H54 (cell line): ENCODE measurements at regions not wholly inside any gene's neighbourhood (a gene's known extent, or its start where the extent isn't known, plus 50 kb on each side); places are given as distances from the start of the nearest gene placed in this dataset.

Experiments used
- DNase-seq: peaks from one replicate; pipeline ENCODE4 v3.0.0; 2011; ENCODE audit warnings: low spot score, mixed read lengths; ENCODE audit not compliant: insufficient read length
- FAIRE-seq: peaks from 3 replicates; lab custom pipeline; 2011; peaks lifted over from hg19 to GRCh38; lab: Jason Lieb, UNC
- POLR2A ChIP-seq: IDR thresholded peaks from 2 replicates; pipeline ENCODE4 v1.6.1; 2011; ENCODE audit warnings: low read depth, mild to moderate bottlenecking, low read length

- no peak for FAIRE-seq
- no peak for TF ChIP-seq POLR2A
- DNase-seq: no peak
Observed at GRCh38 chr1:37137014-37137413, 102.7 kb upstream of the GRIK3 start.

- no peak for FAIRE-seq
- DNase-seq: no peak
- no peak for TF ChIP-seq POLR2A
Observed at GRCh38 chr1:37137601-37138000, 103.3 kb upstream of the GRIK3 start.

GRCh38 chr1:37143800-37144199 lies 109.5 kb upstream of the GRIK3 start:
- FAIRE-seq: no peak
- TF ChIP-seq POLR2A: no peak
- no peak for DNase-seq

- FAIRE-seq (no peak), DNase-seq (no peak)
- no peak for TF ChIP-seq POLR2A
Observed at GRCh38 chr1:37146071-37146470, 111.8 kb upstream of the GRIK3 start.

DNA sequence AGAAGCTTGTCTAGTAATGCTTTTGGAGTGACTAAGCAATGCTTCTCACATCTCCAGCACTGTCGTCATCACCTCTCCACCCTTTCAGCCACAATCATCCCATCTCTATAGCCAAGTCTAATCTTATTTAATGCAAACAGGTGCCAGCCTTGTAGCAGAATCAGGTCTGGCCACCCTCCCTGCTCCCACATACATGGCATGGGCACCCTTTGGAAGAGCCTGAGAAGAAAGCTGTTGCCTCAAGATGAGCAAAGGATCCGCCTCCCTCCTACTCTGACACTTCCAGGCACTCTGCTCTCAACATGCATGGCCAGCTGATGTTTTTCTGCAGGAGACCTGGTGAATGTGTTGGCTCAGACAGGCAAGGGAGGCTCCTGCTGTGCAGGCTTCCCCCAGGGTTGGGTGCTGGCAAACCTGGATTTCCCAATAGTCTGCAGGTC lies 113.1 kb upstream of the GRIK3 start:
- FAIRE-seq: no peak
- no peak for TF ChIP-seq POLR2A
- no peak for DNase-seq

- no peak for FAIRE-seq
- no peak for TF ChIP-seq POLR2A
- DNase-seq: no peak
Observed at GRCh38 chr1:37147906-37148305, 113.6 kb upstream of the GRIK3 start.

DNA sequence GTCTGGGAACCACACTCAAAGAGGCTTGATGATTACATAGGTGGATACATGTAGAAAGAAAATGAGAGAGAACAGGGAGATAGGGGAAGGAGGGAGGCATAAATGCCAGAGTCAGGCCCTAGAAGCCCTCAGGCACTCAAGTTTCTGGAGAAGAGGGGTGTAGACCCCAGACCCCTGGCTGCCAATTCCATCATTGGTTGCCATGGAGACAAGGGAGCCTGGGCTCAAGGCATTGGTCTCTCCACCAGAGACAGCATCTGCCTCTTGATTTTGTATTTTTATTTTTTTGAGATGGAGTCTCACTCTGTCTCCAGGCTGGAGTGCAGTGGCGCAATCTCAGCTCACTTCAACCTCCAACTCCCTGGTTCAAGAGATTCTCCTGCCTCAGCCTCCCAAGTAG lies 114.3 kb upstream of the GRIK3 start:
- DNase-seq: no peak
- FAIRE-seq: no peak
- no peak for TF ChIP-seq POLR2A

DNA sequence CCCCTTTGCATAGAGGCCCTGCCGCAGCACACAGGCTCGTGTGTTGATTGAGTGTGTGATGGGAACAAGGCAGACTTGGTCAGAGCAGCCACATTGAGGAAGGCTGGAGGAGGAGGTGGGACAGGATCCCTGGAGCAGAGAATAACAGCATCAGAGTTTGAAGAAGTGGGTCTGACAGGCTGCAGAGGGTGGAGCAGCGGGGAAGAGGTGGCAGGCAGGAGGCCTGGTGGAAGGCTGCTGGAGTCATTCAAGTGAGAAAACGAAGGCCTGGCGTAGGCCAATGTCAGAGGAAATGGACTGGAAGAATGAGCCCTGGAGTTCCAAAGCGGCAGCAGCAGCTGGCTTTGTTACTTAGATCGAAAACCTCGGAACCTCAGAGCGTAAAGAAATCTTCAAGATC lies 115.0 kb upstream of the GRIK3 start:
- no peak for FAIRE-seq
- TF ChIP-seq POLR2A: no peak

DNA sequence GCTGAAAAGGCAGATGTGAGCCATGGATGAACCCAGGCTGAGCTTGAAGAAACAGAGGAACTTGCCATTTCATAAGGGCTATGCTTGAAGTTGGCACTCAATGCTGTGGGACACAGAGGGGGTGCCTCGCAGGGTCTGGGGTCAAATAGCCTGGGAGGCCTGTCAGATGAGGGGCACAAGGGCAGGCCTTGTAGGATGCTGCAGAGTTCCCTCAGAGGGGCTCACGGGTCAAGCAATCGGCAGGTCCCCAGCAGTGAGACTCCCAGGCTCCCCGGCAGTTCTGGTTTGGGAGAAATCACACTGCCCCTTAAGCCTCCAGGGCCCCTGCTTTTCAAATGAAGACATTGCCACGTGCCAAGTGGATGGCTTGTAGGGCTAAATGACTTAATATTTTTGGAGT lies 116.7 kb upstream of the GRIK3 start:
- no peak for DNase-seq
- no peak for FAIRE-seq
- no peak for TF ChIP-seq POLR2A

More for the DNA sequence above, 115.0 kb upstream of the GRIK3 start:
- DNase-seq: no peak

GRCh38 chr1:37151789-37152188 lies 117.5 kb upstream of the GRIK3 start:
- FAIRE-seq (no peak), DNase-seq (no peak)
- TF ChIP-seq POLR2A: no peak

GRCh38 chr1:37152491-37152890 lies 118.2 kb upstream of the GRIK3 start:
- no peak for TF ChIP-seq POLR2A
- DNase-seq (no peak), FAIRE-seq (no peak)

DNA sequence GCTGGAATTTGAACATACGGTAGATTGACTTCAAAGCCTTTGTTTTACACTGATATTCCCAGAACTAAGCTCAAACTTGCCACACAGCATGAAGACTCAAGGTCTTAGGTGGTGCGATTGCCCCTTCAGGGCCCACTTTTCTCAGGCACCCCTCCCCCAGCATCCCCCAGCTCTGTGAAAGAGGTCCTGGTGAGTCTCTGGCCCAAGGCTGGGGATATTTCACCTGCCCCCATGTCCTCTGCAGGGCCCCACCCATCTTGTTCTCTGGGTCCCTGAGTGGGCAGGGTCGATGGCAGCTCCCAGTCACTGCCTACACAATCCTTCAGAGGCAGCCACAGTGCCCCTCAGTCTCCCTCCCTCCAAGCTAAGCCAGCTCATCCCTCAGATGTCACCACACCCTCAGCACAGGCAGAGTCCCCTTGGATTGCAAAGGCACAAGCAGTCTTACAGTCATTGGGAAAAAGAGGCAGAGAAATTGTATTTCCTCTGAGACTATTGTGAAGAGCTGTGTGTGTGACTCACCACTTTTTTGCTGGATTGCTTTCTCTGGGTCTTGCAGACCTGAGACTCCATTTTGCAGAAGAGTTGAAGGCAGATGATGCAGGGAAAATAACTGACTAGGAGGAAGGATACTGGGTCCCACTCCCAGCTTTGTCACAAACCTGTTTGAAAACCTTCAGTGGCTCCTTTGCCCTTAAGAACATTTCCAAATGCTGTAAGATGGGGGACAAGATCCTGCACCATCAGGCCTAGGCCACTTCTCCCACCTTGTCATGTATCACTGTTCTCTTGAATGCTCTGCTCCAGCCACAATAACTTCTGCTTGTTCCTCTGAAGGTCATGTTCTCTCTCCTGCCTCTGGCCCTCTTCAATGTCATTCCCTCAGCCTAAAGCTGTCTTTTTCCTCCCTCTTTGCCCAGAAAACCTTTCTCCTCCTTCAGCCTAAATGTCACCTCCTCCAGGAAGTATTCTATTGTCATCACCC lies 119.1 kb upstream of the GRIK3 start:
- FAIRE-seq: no peak
- DNase-seq: no peak
- no peak for TF ChIP-seq POLR2A

DNA sequence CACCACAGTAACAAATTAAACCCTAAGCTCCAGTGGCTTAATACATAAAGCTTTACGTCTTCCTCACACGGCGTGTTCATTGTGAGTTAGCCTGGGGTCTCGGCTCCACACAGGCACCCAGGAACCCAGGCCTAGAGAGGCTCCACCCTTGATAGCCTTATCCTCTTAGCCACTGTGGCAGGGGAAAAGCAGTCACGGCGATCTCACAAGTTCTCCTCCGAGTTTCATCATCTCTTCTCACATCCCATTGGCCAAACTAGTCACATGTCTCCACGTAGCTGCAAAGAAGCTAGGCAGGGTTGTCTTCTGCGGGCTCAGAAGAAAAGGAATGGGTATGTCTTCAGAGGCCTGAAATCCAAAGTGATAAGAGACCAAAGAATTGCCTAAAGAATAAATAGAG lies 122.3 kb upstream of the GRIK3 start:
- DNase-seq: no peak
- no peak for TF ChIP-seq POLR2A
- FAIRE-seq: no peak

DNA sequence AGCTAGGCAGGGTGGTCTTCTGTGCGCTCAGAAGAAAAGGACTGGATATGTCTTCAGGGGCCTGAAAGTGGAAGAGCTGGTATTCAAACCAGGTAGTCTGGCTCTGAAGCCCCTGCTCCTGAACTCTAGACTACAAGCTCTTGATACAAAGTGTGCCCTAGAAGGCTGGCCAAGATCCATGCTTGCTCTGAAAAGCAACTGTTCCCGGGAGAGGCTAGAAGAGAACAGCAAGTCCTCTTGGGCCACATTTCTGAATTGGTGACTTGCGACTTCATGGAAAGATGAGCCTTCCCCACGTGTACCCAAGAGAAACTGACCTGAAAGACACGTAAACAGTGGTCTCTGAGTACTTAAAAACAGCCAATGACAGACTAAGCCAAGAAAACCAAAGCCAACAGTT lies 123.3 kb upstream of the GRIK3 start:
- DNase-seq (no peak), FAIRE-seq (no peak)
- no peak for TF ChIP-seq POLR2A
